Gastroesophageal sphincter (tissue), 4 donors: ENCODE measurements at regions not wholly inside any gene's neighbourhood (a gene's known extent, or its start where the extent isn't known, plus 50 kb on each side); places are given as distances from the start of the nearest gene placed in this dataset.

Source experiments
- ATAC-seq: fragments of 150-250 bp; one replicate; pipeline ENCODE4 v1.9.1; 2016; ENCODE audit warnings: mild to moderate bottlenecking, moderate library complexity
- H3K27ac ChIP-seq, 4 donors: fragments of 200-600 bp; sonication (generic) in 3 of 4; 1 replicate in 3 of 4; 2 replicates in 1 of 4; pipeline ENCODE4 v1.5.1; 2016 to 2019
- H3K27me3 ChIP-seq: fragments of 200-600 bp; sonication (generic); one replicate; pipeline ENCODE4 v1.5.1; 2019
- H3K36me3 ChIP-seq, 2 donors: fragments of 200-600 bp; sonication (generic); one replicate each; pipeline ENCODE4 v1.5.1; 2019; ENCODE audit warnings: control low read depth in 1 of 2
- H3K4me1 ChIP-seq, 3 donors: fragments of 200-600 bp; sonication (generic); 1 replicate in 2 of 3; 2 replicates in 1 of 3; pipeline ENCODE4 v1.5.1; 2016 to 2019; ENCODE audit warnings: control low read depth in 2 of 3
- H3K4me3 ChIP-seq, 2 donors: fragments of 200-600 bp; sonication (generic); one replicate each; pipeline ENCODE4 v1.5.1; 2019; ENCODE audit warnings: mild to moderate bottlenecking in 1 of 2, moderate library complexity in 1 of 2
- H3K9me3 ChIP-seq, 3 donors: fragments of 200-600 bp; sonication (generic); one replicate each; pipeline ENCODE4 v1.5.1; 2017 to 2019; ENCODE audit warnings: control low read depth in 2 of 3
- EP300 ChIP-seq: sonication (generic); formaldehyde crosslinking; IDR thresholded peaks from one replicate; pipeline ENCODE4 v1.6.1; 2017; ENCODE audit warnings: antibody characterized with exemption, mild to moderate bottlenecking
- POLR2A ChIP-seq, 2 donors: fragments of 450-650 bp; IDR thresholded peaks; one replicate each; pipeline ENCODE4 v1.6.1; 2017; ENCODE audit warnings: antibody characterized with exemption in 2 of 2, mild to moderate bottlenecking in 2 of 2, moderate library complexity in 1 of 2
- POLR2AphosphoS5 ChIP-seq: sonication (generic); formaldehyde crosslinking; IDR thresholded peaks from one replicate; pipeline ENCODE4 v1.6.1; 2017; ENCODE audit warnings: antibody characterized with exemption
- WGBS, 2 donors: methylation state at CpG; one replicate each; pipeline ENCODE4 v1.1.5; 2018; ENCODE audit warnings: low coverage in 1 of 2; 5-methylcytosine and 5-hydroxymethylcytosine counted together
- TF ChIP-seq, protein P1 (sequence below), 4 experiments: fragments of 200-600 bp in 2 of 4; fragments of 450-650 bp in 2 of 4; sonication (generic) in 1 of 4; IDR thresholded peaks; one replicate each; pipeline ENCODE4 v1.5.1; 2017 to 2019; ENCODE audit warnings: antibody characterized with exemption in 4 of 4, mild to moderate bottlenecking in 2 of 4, moderate library complexity in 2 of 4

DNA sequence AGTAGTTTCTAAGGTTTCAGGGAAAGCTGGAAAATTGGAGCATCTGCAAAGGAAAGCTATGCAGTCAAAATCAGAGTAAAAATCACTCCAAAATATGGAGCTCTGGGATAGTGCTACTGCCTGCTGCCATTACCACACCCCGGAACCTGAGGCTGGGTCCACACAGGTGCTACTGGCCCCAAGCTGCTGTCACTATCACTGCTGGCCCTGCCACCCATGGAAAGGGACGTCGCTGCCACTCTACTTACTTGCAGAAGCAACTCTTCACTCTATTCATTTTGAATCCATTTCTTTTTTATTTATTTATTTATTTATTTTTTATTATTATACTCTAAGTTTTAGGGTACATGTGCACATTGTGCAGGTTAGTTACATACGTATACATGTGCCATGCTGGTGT lies 60.3 kb upstream of the RGS18 start:
- 91 to 99% methylated on average over 3 to 4 of the region's 4 CpGs for WGBS, 2 donors

DNA sequence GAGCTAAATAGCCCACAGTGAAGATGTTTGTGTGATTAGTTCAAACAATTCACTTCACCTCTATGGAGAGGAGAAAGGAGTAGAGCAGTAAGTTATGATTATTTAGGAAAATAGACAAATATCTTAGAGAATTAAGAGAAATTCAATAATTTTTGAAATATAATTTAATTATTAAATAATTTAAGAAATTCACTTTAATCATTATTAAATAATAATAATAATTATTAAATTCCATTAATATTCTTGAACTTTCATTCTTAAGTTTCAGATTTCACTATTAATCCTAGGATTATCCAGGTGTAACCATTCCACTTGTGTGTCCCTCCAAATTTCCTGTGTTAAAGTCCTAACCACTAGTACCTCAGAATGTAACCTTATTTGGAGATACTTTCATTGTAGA lies 58.9 kb upstream of the RGS18 start:
- no peak overlapping the region for H3K4me3 ChIP-seq
- no peak overlapping the region for H3K27ac ChIP-seq
- H3K4me1 ChIP-seq: no peaks in the 10 kb centered on the region
- H3K36me3 ChIP-seq: no peaks in the 10 kb centered on the region
- H3K27me3 ChIP-seq: no peaks in the 10 kb centered on the region
- TF ChIP-seq POLR2AphosphoS5: no peak
- TF ChIP-seq, protein P1, sequence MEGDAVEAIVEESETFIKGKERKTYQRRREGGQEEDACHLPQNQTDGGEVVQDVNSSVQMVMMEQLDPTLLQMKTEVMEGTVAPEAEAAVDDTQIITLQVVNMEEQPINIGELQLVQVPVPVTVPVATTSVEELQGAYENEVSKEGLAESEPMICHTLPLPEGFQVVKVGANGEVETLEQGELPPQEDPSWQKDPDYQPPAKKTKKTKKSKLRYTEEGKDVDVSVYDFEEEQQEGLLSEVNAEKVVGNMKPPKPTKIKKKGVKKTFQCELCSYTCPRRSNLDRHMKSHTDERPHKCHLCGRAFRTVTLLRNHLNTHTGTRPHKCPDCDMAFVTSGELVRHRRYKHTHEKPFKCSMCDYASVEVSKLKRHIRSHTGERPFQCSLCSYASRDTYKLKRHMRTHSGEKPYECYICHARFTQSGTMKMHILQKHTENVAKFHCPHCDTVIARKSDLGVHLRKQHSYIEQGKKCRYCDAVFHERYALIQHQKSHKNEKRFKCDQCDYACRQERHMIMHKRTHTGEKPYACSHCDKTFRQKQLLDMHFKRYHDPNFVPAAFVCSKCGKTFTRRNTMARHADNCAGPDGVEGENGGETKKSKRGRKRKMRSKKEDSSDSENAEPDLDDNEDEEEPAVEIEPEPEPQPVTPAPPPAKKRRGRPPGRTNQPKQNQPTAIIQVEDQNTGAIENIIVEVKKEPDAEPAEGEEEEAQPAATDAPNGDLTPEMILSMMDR (IDR thresholded peaks at IDR 0.05): no peak
- no peak for TF ChIP-seq POLR2A (IDR thresholded peaks at IDR 0.05)
- no peak for TF ChIP-seq EP300
- H3K9me3 ChIP-seq: no peaks in the 10 kb centered on the region
- no peak for ATAC-seq

More for the DNA sequence above, 60.3 kb upstream of the RGS18 start:
- Histone ChIP-seq H3K27me3 (no peaks in the 10 kb centered on the region), H3K9me3 (no peaks in the 10 kb centered on the region), H3K4me1 (no peaks in the 10 kb centered on the region), H3K4me3 (no peak overlapping the region), H3K36me3 (no peaks in the 10 kb centered on the region), H3K27ac (no peak overlapping the region)
- ATAC-seq: no peak
- TF ChIP-seq POLR2A (IDR thresholded peaks at IDR 0.05) (no peak), POLR2AphosphoS5 (no peak), EP300 (no peak)
- TF ChIP-seq, protein P1 (IDR thresholded peaks at IDR 0.05): no peak

DNA sequence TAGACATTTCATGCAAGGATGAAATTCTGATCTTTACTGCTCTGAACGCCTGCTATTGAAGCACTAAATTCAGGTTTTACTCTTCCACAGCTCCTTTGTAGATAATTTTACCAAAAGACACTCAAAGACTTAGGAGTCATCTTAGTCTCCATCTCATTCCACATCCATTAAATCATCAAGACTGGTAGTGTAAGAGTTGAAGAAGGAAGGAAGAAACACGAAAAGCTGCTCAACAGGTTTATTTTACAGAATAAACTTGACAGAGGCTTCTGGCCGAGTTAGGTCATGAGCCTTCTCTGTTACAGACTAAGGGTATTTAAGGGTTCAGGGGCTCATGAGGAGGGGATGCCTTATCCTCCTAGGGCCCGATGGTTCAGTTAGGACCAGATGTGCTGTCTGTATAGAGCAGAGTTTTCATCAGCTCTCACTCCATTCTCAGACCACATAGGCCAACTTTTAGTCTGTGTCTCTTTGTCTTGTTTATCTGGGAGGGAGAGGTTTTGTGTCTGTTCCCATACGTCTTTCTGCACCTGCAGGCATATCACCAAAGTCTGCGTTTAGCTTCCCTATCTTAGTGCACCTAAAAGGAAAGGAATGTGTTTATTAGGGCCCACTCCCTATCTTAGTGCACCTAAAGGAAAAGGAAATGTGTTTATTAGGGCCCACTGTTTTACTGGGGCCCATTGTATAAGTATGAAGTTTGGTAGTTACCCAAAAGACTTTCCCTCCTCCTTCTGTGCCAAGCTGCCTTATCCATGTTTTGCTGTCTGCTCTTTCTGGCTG lies 57.4 kb upstream of the RGS18 start:
- TF ChIP-seq, protein P1 (IDR thresholded peaks at IDR 0.05): no peak
- TF ChIP-seq POLR2AphosphoS5: no peak
- TF ChIP-seq EP300: no peak
- no peak for TF ChIP-seq POLR2A (IDR thresholded peaks at IDR 0.05)
- Histone ChIP-seq H3K4me3 (no peak overlapping the region), H3K9me3 (no peaks in the 10 kb centered on the region), H3K4me1 (no peaks in the 10 kb centered on the region), H3K27me3 (no peaks in the 10 kb centered on the region), H3K36me3 (no peaks in the 10 kb centered on the region), H3K27ac (no peak overlapping the region)
- no peak for ATAC-seq
- 89 to 92% methylated on average over 3 to 5 of the region's 6 CpGs for WGBS, 2 donors

DNA sequence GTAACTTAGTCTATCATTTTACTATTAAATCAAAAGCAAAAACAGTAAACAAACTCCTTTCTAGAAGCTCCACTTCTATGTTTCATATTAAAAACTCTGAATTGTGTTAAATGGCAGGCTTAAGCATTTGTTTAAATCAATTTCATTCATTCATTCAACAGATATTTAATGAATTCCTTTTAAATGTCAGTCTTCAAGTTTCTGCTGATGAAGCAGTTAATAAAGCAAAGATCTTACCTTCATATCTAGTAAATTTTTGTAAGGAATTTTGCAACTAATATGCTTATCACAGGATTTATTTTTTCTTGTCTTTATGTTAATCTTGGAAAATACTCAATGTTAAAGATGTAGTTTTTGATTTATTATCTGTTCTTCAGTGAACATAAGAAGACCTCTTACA lies 54.1 kb upstream of the RGS18 start:
- Histone ChIP-seq H3K27ac (no peak overlapping the region), H3K4me1 (no peaks in the 10 kb centered on the region), H3K9me3 (no peaks in the 10 kb centered on the region), H3K36me3 (no peaks in the 10 kb centered on the region), H3K4me3 (no peak overlapping the region), H3K27me3 (no peaks in the 10 kb centered on the region)
- TF ChIP-seq POLR2A (IDR thresholded peaks at IDR 0.05) (no peak), EP300 (no peak), POLR2AphosphoS5 (no peak)
- TF ChIP-seq, protein P1 (IDR thresholded peaks at IDR 0.05): no peak
- ATAC-seq: no peak

DNA sequence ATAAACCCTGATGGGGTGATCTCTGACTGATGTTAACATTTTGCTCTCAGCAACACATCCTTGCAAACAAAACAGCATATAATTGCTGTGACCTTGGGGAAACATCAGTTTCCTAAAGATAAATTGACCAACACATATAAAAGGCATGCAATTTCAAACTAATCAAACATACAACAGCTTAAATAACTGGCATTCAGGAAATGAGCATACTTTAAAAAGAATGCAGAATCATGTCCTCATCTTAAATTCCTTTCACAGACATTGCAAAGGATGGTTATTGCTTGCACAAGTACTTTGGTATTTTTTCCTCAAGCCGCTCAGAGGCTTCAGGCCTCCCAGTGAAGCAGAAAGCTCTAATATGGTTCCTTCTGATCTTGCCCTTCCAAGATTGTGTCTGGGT lies 53.4 kb upstream of the RGS18 start:
- 72% methylated on average over 1 of the region's 1 CpG; no CpG with 5 or more reads in 1 of the 2 donors for WGBS, 2 donors
- H3K9me3 ChIP-seq: no peaks in the 10 kb centered on the region
- TF ChIP-seq POLR2AphosphoS5: no peak
- TF ChIP-seq, protein P1 (IDR thresholded peaks at IDR 0.05): no peak
- no peak for TF ChIP-seq POLR2A (IDR thresholded peaks at IDR 0.05)
- no peak for TF ChIP-seq EP300

More for the DNA sequence above, 53.4 kb upstream of the RGS18 start:
- no peaks in the 10 kb centered on the region for H3K4me1 ChIP-seq
- ATAC-seq: no peak
- no peaks in the 10 kb centered on the region for H3K36me3 ChIP-seq
- H3K27me3 ChIP-seq: no peaks in the 10 kb centered on the region
- H3K27ac ChIP-seq: no peak overlapping the region
- H3K4me3 ChIP-seq: no peak overlapping the region
